HepG2 (cell line): ENCODE measurements at regions not wholly inside any gene's neighbourhood (a gene's known extent, or its start where the extent isn't known, plus 50 kb on each side); places are given as distances from the start of the nearest gene placed in this dataset.

ENCODE experiments used
- ATAC-seq: fragments of 200-7000 bp; cut with Tn5 transposase; 3 replicates; pipeline ENCODE4 v1.9.1; 2020; ENCODE audit warnings: mild to moderate bottlenecking, moderate library complexity
- BruUV-seq: library from RNA; stranded (reverse); fragments of 400-500 nt; replicated peaks from 2 replicates; lab custom pipeline; 2021; lab: Mats Ljungman, UMichigan
- CTCF ChIA-PET: fragments of 300-600 bp; formaldehyde crosslinking; extraction: SDS; loops from one replicate; lab custom pipeline; 2021; ENCODE audit warnings: low total read pairs, inconsistent platforms, low intra/inter-chr PET ratio; lab: Yijun Ruan, JAX
- POLR2A ChIA-PET: fragments of 350-600 bp; sonication (Branson Sonifier 250); formaldehyde crosslinking; loops from one replicate; lab custom pipeline; 2020; ENCODE audit warnings: antibody characterized with exemption, inconsistent platforms; lab: Yijun Ruan, JAX
- DNase-seq: peaks from one replicate; pipeline ENCODE4 v3.0.0-alpha.2; 2015; ENCODE audit warnings: low spot score
- FAIRE-seq: peaks from 3 replicates; lab custom pipeline; 2011; peaks lifted over from hg19 to GRCh38; lab: Jason Lieb, UNC
- H2AFZ ChIP-seq: one replicate; pipeline ENCODE4 v1.6.1; 2011; ENCODE audit warnings: low read length, inconsistent platforms
- H3K27ac ChIP-seq: fragments of 300-600 bp; 3 replicates; pipeline ENCODE4 v1.8.0; 2011; ENCODE audit warnings: mixed run types, mild to moderate bottlenecking, mixed read lengths, low read length, inconsistent platforms; ENCODE audit not compliant: insufficient read depth; ENCODE audit errors: extremely low read length
- H3K27me3 ChIP-seq, 2 experiments: fragments of 200-600 bp in 1 of 2; 2 replicates in 1 of 2; 3 replicates in 1 of 2; pipeline versions ENCODE4 v1.6.0 to v1.8.0; 2011; ENCODE audit warnings: low read length in 2 of 2, mild to moderate bottlenecking in 2 of 2, moderate library complexity in 2 of 2, inconsistent platforms in 1 of 2; ENCODE audit not compliant: insufficient read depth in 2 of 2, control insufficient read depth in 1 of 2
- H3K36me3 ChIP-seq, 2 experiments: fragments of 200-600 bp in 1 of 2; replicated peaks in 1 of 2; 2 replicates in 1 of 2; 3 replicates in 1 of 2; pipeline versions ENCODE4 v1.5.1 to v1.8.0; 2011; ENCODE audit warnings: low read length in 2 of 2, inconsistent platforms in 1 of 2; ENCODE audit not compliant: insufficient read depth in 2 of 2, control insufficient read depth in 1 of 2
- H3K4me1 ChIP-seq: 2 replicates; pipeline ENCODE4 v1.5.1; 2012; ENCODE audit warnings: low read length, inconsistent platforms; ENCODE audit not compliant: insufficient read depth
- H3K4me2 ChIP-seq: 2 replicates; pipeline ENCODE4 v1.6.0; 2011; ENCODE audit warnings: low read depth, low read length, inconsistent platforms
- H3K4me3 ChIP-seq, 3 experiments: fragments of 200-600 bp in 1 of 3; sonication (generic), shearing (Covaris generic) in 1 of 3; replicated peaks in 1 of 3; 2 replicates each; pipeline ENCODE4 v1.5.1; 2011 to 2016; ENCODE audit warnings: low read length in 3 of 3, inconsistent platforms in 2 of 3, low read depth in 2 of 3, mild to moderate bottlenecking in 2 of 3, control low read depth in 1 of 3, mixed read lengths in 1 of 3; ENCODE audit not compliant: insufficient read depth in 1 of 3
- H3K79me2 ChIP-seq: one replicate; pipeline ENCODE4 v1.6.1; 2011; ENCODE audit warnings: low read length, inconsistent platforms; ENCODE audit not compliant: insufficient read depth
- H3K9ac ChIP-seq: 2 replicates; pipeline ENCODE4 v1.6.0; 2011; ENCODE audit warnings: mild to moderate bottlenecking, low read depth, low read length, inconsistent platforms; ENCODE audit not compliant: insufficient read depth
- H3K9me3 ChIP-seq: 2 replicates; pipeline ENCODE4 v1.5.1; 2012; ENCODE audit warnings: mild to moderate bottlenecking, low read length
- H4K20me1 ChIP-seq: 2 replicates; pipeline ENCODE4 v1.6.0; 2011; ENCODE audit warnings: inconsistent platforms, mild to moderate bottlenecking, low read length, moderate library complexity; ENCODE audit not compliant: insufficient read depth
- CBX2 ChIP-seq, 2 experiments: fragments of 200-600 bp in 1 of 2; sonication (generic); formaldehyde crosslinking in 1 of 2; IDR thresholded peaks; 2 replicates each; pipeline versions ENCODE4 v1.7.0 to v1.8.1; 2018 to 2022; ENCODE audit warnings: low read depth in 2 of 2, low read length in 1 of 2, mild to moderate bottlenecking in 1 of 2, missing genetic modification reagents in 1 of 2
- EEA1 ChIP-seq: sonication (generic); formaldehyde crosslinking; IDR thresholded peaks from 2 replicates; pipeline ENCODE4 v1.5.1; 2020; ENCODE audit warnings: mild to moderate bottlenecking, missing genetic modification reagents, borderline replicate concordance
- JUN ChIP-seq: sonication (generic); formaldehyde crosslinking; IDR thresholded peaks from 2 replicates; pipeline ENCODE4 v1.4.0; 2020; ENCODE audit warnings: mild to moderate bottlenecking, missing genetic modification reagents
- MAFK ChIP-seq, 2 experiments: IDR thresholded peaks in 1 of 2; conservative IDR thresholded peaks in 1 of 2; 2 replicates each; pipeline ENCODE4 v1.6.1; 2011; ENCODE audit warnings: improper control_type of control experiment in 2 of 2, low read length in 2 of 2
- MED1 ChIP-seq: sonication (generic); formaldehyde crosslinking; IDR thresholded peaks from 2 replicates; pipeline ENCODE4 v1.4.0; 2020; ENCODE audit warnings: missing genetic modification reagents
- PHF21A ChIP-seq: sonication (generic); formaldehyde crosslinking; IDR thresholded peaks from 2 replicates; pipeline ENCODE4 v1.5.0; 2020; ENCODE audit warnings: mild to moderate bottlenecking, missing genetic modification reagents
- SMYD3 ChIP-seq: sonication (generic); formaldehyde crosslinking; IDR thresholded peaks from 2 replicates; pipeline ENCODE4 v1.8.1; 2023; ENCODE audit warnings: mild to moderate bottlenecking, missing genetic modification reagents
- STAG1 ChIP-seq: sonication (generic); formaldehyde crosslinking; IDR thresholded peaks from 2 replicates; pipeline ENCODE4 v1.4.0; 2020; ENCODE audit warnings: missing genetic modification reagents
- ZC3H13 ChIP-seq: sonication (generic); formaldehyde crosslinking; IDR thresholded peaks from 2 replicates; pipeline ENCODE4 v1.8.1; 2023; ENCODE audit warnings: mild to moderate bottlenecking, missing genetic modification reagents, moderate library complexity
- ZMYM4 ChIP-seq: sonication (generic); formaldehyde crosslinking; IDR thresholded peaks from 2 replicates; pipeline ENCODE4 v1.8.1; 2023; ENCODE audit warnings: mild to moderate bottlenecking, missing genetic modification reagents
- ZNF207 ChIP-seq: fragments of 450-650 bp; IDR thresholded peaks from 2 replicates; pipeline ENCODE4 v1.6.1; 2016; ENCODE audit warnings: antibody characterized with exemption, borderline replicate concordance
- WGBS: methylation state at CpG from one replicate; pipeline ENCODE4 v1.1.6; 2017; ENCODE audit warnings: low lambda C conversion rate; 5-methylcytosine and 5-hydroxymethylcytosine counted together
- in situ Hi-C: cut with HindIII; loops from 2 replicates; pipeline ENCODE4 v1.10.0; 2017; ENCODE audit warnings: low pct_unique_long_range_greater_than_20kb; ENCODE audit not compliant: extremely low pct_ligation_motif_present
- intact Hi-C: fragments of 100-400 bp; cut with micrococcal nuclease; formaldehyde crosslinking; loops from one replicate; pipeline ENCODE4 v1.10.0; 2022; ENCODE audit not compliant: unreplicated experiment
- TF ChIP-seq, protein P1 (sequence below): sonication (generic); formaldehyde crosslinking; IDR thresholded peaks from 2 replicates; pipeline ENCODE4 v1.5.0; 2020; ENCODE audit warnings: mild to moderate bottlenecking, missing genetic modification reagents, moderate library complexity
- TF ChIP-seq, protein P2 (sequence below): sonication (generic); formaldehyde crosslinking; IDR thresholded peaks from 2 replicates; pipeline ENCODE4 v1.8.0; 2022; ENCODE audit warnings: missing genetic modification reagents, low read depth, mild to moderate bottlenecking, borderline replicate concordance
- TF ChIP-seq, protein P3 (sequence below): sonication (generic); formaldehyde crosslinking; conservative IDR thresholded peaks from 2 replicates; pipeline ENCODE4 v1.4.0; 2020; ENCODE audit warnings: missing genetic modification reagents

DNA sequence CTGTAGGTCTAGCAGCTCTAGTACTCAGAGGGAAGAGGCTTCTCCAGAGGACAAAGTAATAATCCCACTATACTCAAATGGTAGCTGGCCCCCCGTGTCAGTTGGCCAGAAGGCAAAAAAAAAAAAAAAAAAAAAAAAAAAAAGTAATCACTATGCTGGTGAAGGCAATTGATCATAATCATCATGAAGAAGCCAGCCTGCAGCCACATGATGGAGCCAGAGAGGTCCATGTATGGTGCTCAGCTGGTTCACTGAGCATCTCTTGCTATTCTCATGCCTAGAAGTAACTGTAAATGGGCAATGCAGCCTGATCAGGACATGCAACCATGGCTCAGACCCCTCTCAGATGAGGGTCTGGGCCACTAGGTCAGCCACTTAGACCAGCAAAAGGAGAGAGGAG, 378.8 kb downstream of the MED13L start:
- H3K4me2 ChIP-seq = no peak overlapping the region
- H3K4me1 ChIP-seq = no peaks in the 10 kb centered on the region
- no peak overlapping the region for H3K4me3 ChIP-seq
- in situ Hi-C loops (no loop called here), intact Hi-C loops (loop anchor here (1.0 kb wide), 1 partner anchor 49 kb away; no protein-coding TSS in a partner anchor)
- H3K9ac ChIP-seq = no peak overlapping the region
- FAIRE-seq (no peak), DNase-seq (no peak), ATAC-seq (peak; percentile 54)
- H4K20me1 ChIP-seq = no peaks in the 10 kb centered on the region
- no peak overlapping the region for H3K27ac ChIP-seq
- no peak overlapping the region for H2AFZ ChIP-seq
- CTCF ChIA-PET = interaction anchor here (0.8 kb wide), 1 partner anchor 19 kb away, joined by 5 read pairs; no protein-coding TSS in a partner anchor
- no TSS peak for BruUV-seq
- H3K27me3 ChIP-seq = no peaks in the 10 kb centered on the region
- H3K36me3 ChIP-seq = no peaks in the 10 kb centered on the region
- no peaks in the 10 kb centered on the region for H3K79me2 ChIP-seq
- H3K9me3 ChIP-seq = no peaks in the 10 kb centered on the region
- WGBS = 5% methylated on average over 1 of the region's 1 CpG
- TF ChIP-seq MED1 = no peak
- no peak for TF ChIP-seq JUN (CRISPR knock-in tag)
- no peak for TF ChIP-seq EEA1
- TF ChIP-seq, protein P1, sequence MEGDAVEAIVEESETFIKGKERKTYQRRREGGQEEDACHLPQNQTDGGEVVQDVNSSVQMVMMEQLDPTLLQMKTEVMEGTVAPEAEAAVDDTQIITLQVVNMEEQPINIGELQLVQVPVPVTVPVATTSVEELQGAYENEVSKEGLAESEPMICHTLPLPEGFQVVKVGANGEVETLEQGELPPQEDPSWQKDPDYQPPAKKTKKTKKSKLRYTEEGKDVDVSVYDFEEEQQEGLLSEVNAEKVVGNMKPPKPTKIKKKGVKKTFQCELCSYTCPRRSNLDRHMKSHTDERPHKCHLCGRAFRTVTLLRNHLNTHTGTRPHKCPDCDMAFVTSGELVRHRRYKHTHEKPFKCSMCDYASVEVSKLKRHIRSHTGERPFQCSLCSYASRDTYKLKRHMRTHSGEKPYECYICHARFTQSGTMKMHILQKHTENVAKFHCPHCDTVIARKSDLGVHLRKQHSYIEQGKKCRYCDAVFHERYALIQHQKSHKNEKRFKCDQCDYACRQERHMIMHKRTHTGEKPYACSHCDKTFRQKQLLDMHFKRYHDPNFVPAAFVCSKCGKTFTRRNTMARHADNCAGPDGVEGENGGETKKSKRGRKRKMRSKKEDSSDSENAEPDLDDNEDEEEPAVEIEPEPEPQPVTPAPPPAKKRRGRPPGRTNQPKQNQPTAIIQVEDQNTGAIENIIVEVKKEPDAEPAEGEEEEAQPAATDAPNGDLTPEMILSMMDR (CRISPR knock-in tag) = peak; percentile 19; the same call in 1 of the 2 replicates
- TF ChIP-seq, all 625 proteins: peak for 1
- POLR2A ChIA-PET = interaction anchor here (0.9 kb wide), 1 partner anchor 19 kb away, joined by 3 read pairs; no protein-coding TSS in a partner anchor

DNA sequence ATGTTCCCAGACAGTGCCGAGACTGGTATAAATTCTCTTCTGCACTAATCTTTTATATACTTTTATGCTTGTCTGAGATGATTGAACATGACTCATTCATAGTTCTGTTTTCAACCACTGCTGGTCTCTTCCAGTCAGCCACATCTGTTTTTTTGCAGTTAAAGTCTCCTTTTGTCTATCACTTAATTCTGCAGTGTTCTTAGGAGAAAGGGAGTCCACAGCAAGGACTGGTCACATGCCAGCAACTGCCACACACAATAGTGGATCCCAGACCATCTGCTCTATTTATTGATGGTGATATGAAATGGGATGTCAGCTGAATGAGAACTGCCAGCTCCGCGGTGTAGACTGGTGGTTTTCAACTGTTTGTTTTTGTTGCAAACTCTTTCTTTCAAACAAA, 379.8 kb downstream of the MED13L start:
- no peaks in the 10 kb centered on the region for H3K4me1 ChIP-seq
- no peaks in the 10 kb centered on the region for H3K27me3 ChIP-seq
- no peak overlapping the region for H3K4me2 ChIP-seq
- no peaks in the 10 kb centered on the region for H3K79me2 ChIP-seq
- DNase-seq (no peak), FAIRE-seq (no peak), ATAC-seq (no peak)
- in situ Hi-C loops = no loop called here
- H3K27ac ChIP-seq = no peak overlapping the region
- no peaks in the 10 kb centered on the region for H3K9me3 ChIP-seq
- no peak overlapping the region for H3K9ac ChIP-seq
- ChIA-PET CTCF (no interaction called here), POLR2A (no interaction called here)
- intact Hi-C loops = loop anchor here (1.0 kb wide), 1 partner anchor 50 kb away; no protein-coding TSS in a partner anchor
- no peaks in the 10 kb centered on the region for H3K36me3 ChIP-seq
- WGBS = 18% methylated on average over 3 of the region's 3 CpGs
- H3K4me3 ChIP-seq = no peak overlapping the region
- no peak overlapping the region for H2AFZ ChIP-seq
- no TSS peak for BruUV-seq
- H4K20me1 ChIP-seq = no peaks in the 10 kb centered on the region
- TF ChIP-seq PHF21A (CRISPR knock-in tag) (no peak), ZNF207 (no peak), ZMYM4 (CRISPR knock-in tag) (no peak), ZC3H13 (CRISPR knock-in tag) (no peak), SMYD3 (no peak), STAG1 (CRISPR knock-in tag) (no peak), MAFK (conservative IDR thresholded peaks at IDR 0.05 in 1 of 2, IDR thresholded peaks at IDR 0.05 in 1 of 2; ENCODE audit: low read length in 2 of 2) (no peak), CBX2 (IDR thresholded peaks at IDR 0.05; ENCODE audit: low read depth, low read length) (no peak), CBX2 (CRISPR knock-in tag; IDR thresholded peaks at IDR 0.05; ENCODE audit: low read depth) (no peak)
- TF ChIP-seq, protein P2, sequence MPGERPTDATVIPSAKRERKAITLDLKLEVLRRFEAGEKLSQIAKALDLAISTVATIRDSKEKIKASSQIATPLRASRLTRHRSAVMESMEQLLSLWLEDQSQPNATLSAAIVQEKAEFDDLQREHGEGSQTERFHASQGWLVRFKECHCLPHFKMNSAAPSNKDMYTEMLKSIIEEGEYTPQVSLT (CRISPR knock-in tag) = no peak
- TF ChIP-seq, protein P3, sequence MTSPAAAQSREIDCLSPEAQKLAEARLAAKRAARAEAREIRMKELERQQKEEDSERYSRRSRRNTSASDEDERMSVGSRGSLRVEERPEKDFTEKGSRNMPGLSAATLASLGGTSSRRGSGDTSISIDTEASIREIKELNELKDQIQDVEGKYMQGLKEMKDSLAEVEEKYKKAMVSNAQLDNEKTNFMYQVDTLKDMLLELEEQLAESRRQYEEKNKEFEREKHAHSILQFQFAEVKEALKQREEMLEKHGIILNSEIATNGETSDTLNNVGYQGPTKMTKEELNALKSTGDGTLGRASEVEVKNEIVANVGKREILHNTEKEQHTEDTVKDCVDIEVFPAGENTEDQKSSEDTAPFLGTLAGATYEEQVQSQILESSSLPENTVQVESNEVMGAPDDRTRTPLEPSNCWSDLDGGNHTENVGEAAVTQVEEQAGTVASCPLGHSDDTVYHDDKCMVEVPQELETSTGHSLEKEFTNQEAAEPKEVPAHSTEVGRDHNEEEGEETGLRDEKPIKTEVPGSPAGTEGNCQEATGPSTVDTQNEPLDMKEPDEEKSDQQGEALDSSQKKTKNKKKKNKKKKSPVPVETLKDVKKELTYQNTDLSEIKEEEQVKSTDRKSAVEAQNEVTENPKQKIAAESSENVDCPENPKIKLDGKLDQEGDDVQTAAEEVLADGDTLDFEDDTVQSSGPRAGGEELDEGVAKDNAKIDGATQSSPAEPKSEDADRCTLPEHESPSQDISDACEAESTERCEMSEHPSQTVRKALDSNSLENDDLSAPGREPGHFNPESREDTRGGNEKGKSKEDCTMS (CRISPR knock-in tag) = no peak
